K562 (cell line): ENCODE measurements at regions not wholly inside any gene's neighbourhood (a gene's known extent, or its start where the extent isn't known, plus 50 kb on each side); places are given as distances from the start of the nearest gene placed in this dataset.
A peak's percentile ranks its signal among the peaks of the same experiment; 100 is the strongest.

Experiments
- ATAC-seq: fragments of 200-7000 bp; cut with Tn5 transposase; 3 replicates; pipeline ENCODE4 v1.9.1; 2020; ENCODE audit warnings: moderate library complexity
- BruUV-seq: library from RNA; stranded (reverse); fragments of 400-500 nt; replicated peaks from 2 replicates; lab custom pipeline; 2021; lab: Mats Ljungman, UMichigan
- CTCF ChIA-PET: fragments of 300-600 bp; formaldehyde crosslinking; extraction: SDS; loops from one replicate; lab custom pipeline; 2021; ENCODE audit warnings: low intra/inter-chr PET ratio; lab: Yijun Ruan, JAX
- POLR2A ChIA-PET: fragments of 300-600, 350-650 bp; sonication (Branson Sonifier 250); formaldehyde crosslinking; extraction: SDS; loops from one replicate; lab custom pipeline; 2021; ENCODE audit warnings: antibody characterized with exemption, inconsistent platforms; lab: Yijun Ruan, JAX
- DNase-seq, 4 experiments: peaks; one replicate each; pipeline versions ENCODE4 v3.0.0 to v3.0.0-alpha.2; 2011 to 2018; ENCODE audit warnings: low spot score in 3 of 4, mixed read lengths in 3 of 4; ENCODE audit errors: extremely low read depth in 1 of 4
- FAIRE-seq: peaks from 2 replicates; lab custom pipeline; 2011; peaks lifted over from hg19 to GRCh38; lab: Jason Lieb, UNC
- H2AFZ ChIP-seq: 2 replicates; pipeline ENCODE4 v1.6.0; 2011; ENCODE audit warnings: low read depth, low read length, control low read depth, inconsistent platforms
- H3K27ac ChIP-seq: fragments of 200-600 bp; 3 replicates; pipeline ENCODE4 v1.8.0; 2011; ENCODE audit warnings: low read depth, mild to moderate bottlenecking, control low read depth, inconsistent platforms, low read length, moderate library complexity, mixed read lengths; ENCODE audit errors: extremely low read depth
- H3K27me3 ChIP-seq, 2 experiments: fragments of 300-600 bp in 1 of 2; 2 replicates in 1 of 2; 3 replicates in 1 of 2; pipeline versions ENCODE4 v1.6.0 to v1.8.0; 2011; ENCODE audit warnings: inconsistent platforms in 2 of 2, low read length in 2 of 2, mild to moderate bottlenecking in 1 of 2, mixed read lengths in 1 of 2, moderate library complexity in 1 of 2; ENCODE audit not compliant: control insufficient read depth in 2 of 2, insufficient read depth in 2 of 2
- H3K36me3 ChIP-seq: fragments of 300-600 bp; 3 replicates; pipeline ENCODE4 v1.8.0; 2011; ENCODE audit warnings: mild to moderate bottlenecking, low read length, inconsistent platforms; ENCODE audit not compliant: control insufficient read depth, insufficient read depth
- H3K4me1 ChIP-seq, 2 experiments: fragments of 200-600 bp in 1 of 2; replicated peaks in 1 of 2; 2 replicates in 1 of 2; 3 replicates in 1 of 2; pipeline versions ENCODE4 v1.5.1 to v1.8.0; 2011; ENCODE audit warnings: inconsistent platforms in 2 of 2, low read length in 2 of 2, mild to moderate bottlenecking in 1 of 2, mixed read lengths in 1 of 2, moderate library complexity in 1 of 2; ENCODE audit not compliant: control insufficient read depth in 2 of 2, insufficient read depth in 2 of 2
- H3K4me2 ChIP-seq: 2 replicates; pipeline ENCODE4 v1.6.1; 2011; ENCODE audit warnings: low read length, control low read depth, inconsistent platforms, mixed read lengths; ENCODE audit not compliant: insufficient read depth
- H3K4me3 ChIP-seq: fragments of 200-600 bp; sonication (generic), shearing (Covaris generic); 2 replicates; pipeline ENCODE4 v1.5.1; 2016; ENCODE audit warnings: control low read depth, inconsistent platforms
- H3K79me2 ChIP-seq: fragments of 200-600 bp; 3 replicates; pipeline ENCODE4 v1.8.0; 2011; ENCODE audit warnings: low read length, inconsistent platforms; ENCODE audit not compliant: control insufficient read depth, insufficient read depth
- H3K9ac ChIP-seq, 2 experiments: 2 replicates each; pipeline versions ENCODE4 v1.6.0 to v1.6.1; 2011; ENCODE audit warnings: low read depth in 2 of 2, low read length in 2 of 2, control low read depth in 1 of 2, inconsistent platforms in 1 of 2, mild to moderate bottlenecking in 1 of 2, mixed read lengths in 1 of 2; ENCODE audit not compliant: insufficient read depth in 1 of 2
- H3K9me1 ChIP-seq: one replicate; pipeline ENCODE4 v1.6.0; 2011; ENCODE audit warnings: inconsistent platforms, mild to moderate bottlenecking, low read length, moderate library complexity; ENCODE audit not compliant: control insufficient read depth, insufficient read depth
- H3K9me3 ChIP-seq: replicated peaks from 2 replicates; pipeline ENCODE4 v1.5.1; 2011; ENCODE audit warnings: low read depth, low read length, inconsistent platforms; ENCODE audit not compliant: control insufficient read depth, insufficient read depth
- H4K20me1 ChIP-seq: replicated peaks from 2 replicates; pipeline ENCODE4 v1.6.1; 2011; ENCODE audit warnings: low read length, inconsistent platforms, mixed read lengths; ENCODE audit not compliant: control insufficient read depth, insufficient read depth
- BHLHE40 ChIP-seq: IDR thresholded peaks from 2 replicates; pipeline ENCODE4 v1.6.1; 2011; ENCODE audit warnings: low read length, improper control_type of control experiment
- ETV5 ChIP-seq: sonication (generic); formaldehyde crosslinking; IDR thresholded peaks from 2 replicates; pipeline ENCODE4 v1.4.0; 2020; ENCODE audit warnings: low read depth, mild to moderate bottlenecking, missing genetic modification reagents
- NR2F6 ChIP-seq: fragments of 450-650 bp; formaldehyde crosslinking; IDR thresholded peaks from 2 replicates; pipeline ENCODE4 v1.4.0; 2020; ENCODE audit warnings: mild to moderate bottlenecking
- PHF20 ChIP-seq: fragments of 450-650 bp; IDR thresholded peaks from 2 replicates; pipeline ENCODE4 v1.6.1; 2018; ENCODE audit not compliant: partially characterized antibody
- RAD21 ChIP-seq, 2 experiments: fragments of 250-450 bp in 1 of 2; fragments of 450-650 bp in 1 of 2; sonication (Bioruptor Pico) in 1 of 2; formaldehyde crosslinking in 1 of 2; IDR thresholded peaks in 1 of 2; conservative IDR thresholded peaks in 1 of 2; 2 replicates each; pipeline versions ENCODE4 v1.4.0 to v1.8.0; 2020 to 2022; ENCODE audit warnings: mild to moderate bottlenecking in 2 of 2, moderate library complexity in 1 of 2
- XRCC3 ChIP-seq: fragments of 450-650 bp; IDR thresholded peaks from 2 replicates; pipeline ENCODE4 v1.6.1; 2017; ENCODE audit warnings: mild to moderate bottlenecking, moderate library complexity
- WGBS: fragments of 100-300 bp; shearing (Covaris generic); methylation state at CpG from one replicate; pipeline ENCODE4 v1.1.6; 2016; ENCODE audit warnings: low coverage, mixed read lengths; ENCODE audit not compliant: insufficient coverage; ENCODE audit errors: missing lambda C conversion rate; 5-methylcytosine and 5-hydroxymethylcytosine counted together
- in situ Hi-C: fragments of 300-500 bp; cut with MboI; formaldehyde crosslinking; loops from 4 replicates; pipeline ENCODE4 v1.15.0; 2018; ENCODE audit warnings: inconsistent platforms, mixed read lengths
- intact Hi-C: fragments of 100-400 bp; cut with micrococcal nuclease; formaldehyde crosslinking; loops from 2 replicates; pipeline ENCODE4 v1.14.2; 2022
- TF ChIP-seq, protein P1 (sequence below): fragments of 250-450 bp; sonication (Bioruptor Pico); IDR thresholded peaks from 2 replicates; pipeline ENCODE4 v1.5.0; 2021; ENCODE audit warnings: mild to moderate bottlenecking, moderate library complexity

DNA sequence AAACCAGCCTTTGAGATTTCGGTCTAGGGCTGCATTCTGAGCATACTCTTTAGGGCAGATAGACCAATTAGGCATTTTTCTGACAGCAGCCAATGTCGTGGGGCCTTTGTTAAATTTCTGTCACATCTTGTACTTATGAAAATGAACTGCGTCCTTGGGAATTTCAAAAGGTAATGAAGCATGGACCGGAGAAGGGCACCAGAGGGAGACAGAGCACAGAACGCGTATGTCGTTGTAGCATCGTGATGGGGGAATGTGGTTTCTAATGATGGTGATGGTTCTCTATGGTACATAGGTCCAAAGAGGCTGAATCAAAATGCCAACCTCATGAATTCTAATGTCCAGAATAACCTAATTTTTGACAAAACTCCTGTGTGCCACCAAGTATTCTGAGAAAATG lies 483.9 kb upstream of the CRIM1 start:
- H3K4me2 ChIP-seq = no peak overlapping the region
- in situ Hi-C loops (no loop called here), intact Hi-C loops (no loop called here)
- no peak overlapping the region for H3K9ac ChIP-seq
- DNase-seq (no peak), ATAC-seq (no peak), FAIRE-seq (no peak)
- BruUV-seq = no TSS peak
- H3K4me3 ChIP-seq = no peak overlapping the region
- WGBS = 0% methylated on average over 8 of the region's 8 CpGs
- POLR2A ChIA-PET = no interaction called here
- no peaks in the 10 kb centered on the region for H3K36me3 ChIP-seq
- no peak overlapping the region for H2AFZ ChIP-seq
- H3K9me3 ChIP-seq = no peaks in the 10 kb centered on the region
- H3K4me1 ChIP-seq = no peaks in the 10 kb centered on the region
- H3K27ac ChIP-seq = no peak overlapping the region
- H3K27me3 ChIP-seq = no peaks in the 10 kb centered on the region
- CTCF ChIA-PET = no interaction called here
- H3K9me1 ChIP-seq = no peaks in the 10 kb centered on the region
- H3K79me2 ChIP-seq = no peaks in the 10 kb centered on the region
- no peaks in the 10 kb centered on the region for H4K20me1 ChIP-seq
- 0 out of 4 replicates have a peak, but pooled peaks of 1 of the 2 experiments have one; percentile 3 for TF ChIP-seq RAD21 (CRISPR knock-in tag; conservative IDR thresholded peaks at IDR 0.05 in 1 of 2, IDR thresholded peaks at IDR 0.05 in 1 of 2)
- no peak for TF ChIP-seq NR2F6 (CRISPR knock-in tag)
- TF ChIP-seq XRCC3 = no peak
- TF ChIP-seq, all 486 proteins: peak for 1

DNA sequence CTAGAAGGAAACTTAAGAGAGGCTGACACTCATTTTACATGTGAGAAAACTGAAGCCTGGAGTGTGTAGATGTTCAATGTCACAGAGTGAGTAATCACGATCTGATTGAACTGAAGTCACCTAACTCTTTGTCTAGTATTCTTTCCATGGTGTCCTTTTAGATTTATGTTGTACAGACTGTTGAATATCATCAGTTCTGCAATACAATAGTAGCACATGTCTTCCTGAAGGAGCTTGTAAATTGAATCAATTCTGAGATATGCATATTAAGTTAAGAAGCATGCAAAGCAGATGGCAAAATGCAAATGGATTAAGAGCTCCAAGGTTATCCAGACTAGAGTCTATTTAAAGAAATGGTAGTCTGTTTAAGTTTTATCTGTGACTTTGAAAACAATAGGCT lies 484.9 kb upstream of the CRIM1 start:
- Histone ChIP-seq H3K4me3 (no peak overlapping the region), H3K4me1 (no peaks in the 10 kb centered on the region), H3K27ac (no peak overlapping the region), H3K79me2 (no peaks in the 10 kb centered on the region), H3K27me3 (no peaks in the 10 kb centered on the region), H2AFZ (no peak overlapping the region), H3K9ac (no peak overlapping the region), H4K20me1 (no peaks in the 10 kb centered on the region), H3K4me2 (no peak overlapping the region)
- ATAC-seq = no peak
- CTCF ChIA-PET = no interaction called here
- BruUV-seq = no TSS peak
- intact Hi-C loops (no loop called here), in situ Hi-C loops (no loop called here)
- 0% methylated on average over 1 of the region's 1 CpG for WGBS
- FAIRE-seq = no peak
- no peak for TF ChIP-seq BHLHE40
- TF ChIP-seq ETV5 = no peak
- TF ChIP-seq, protein P1, sequence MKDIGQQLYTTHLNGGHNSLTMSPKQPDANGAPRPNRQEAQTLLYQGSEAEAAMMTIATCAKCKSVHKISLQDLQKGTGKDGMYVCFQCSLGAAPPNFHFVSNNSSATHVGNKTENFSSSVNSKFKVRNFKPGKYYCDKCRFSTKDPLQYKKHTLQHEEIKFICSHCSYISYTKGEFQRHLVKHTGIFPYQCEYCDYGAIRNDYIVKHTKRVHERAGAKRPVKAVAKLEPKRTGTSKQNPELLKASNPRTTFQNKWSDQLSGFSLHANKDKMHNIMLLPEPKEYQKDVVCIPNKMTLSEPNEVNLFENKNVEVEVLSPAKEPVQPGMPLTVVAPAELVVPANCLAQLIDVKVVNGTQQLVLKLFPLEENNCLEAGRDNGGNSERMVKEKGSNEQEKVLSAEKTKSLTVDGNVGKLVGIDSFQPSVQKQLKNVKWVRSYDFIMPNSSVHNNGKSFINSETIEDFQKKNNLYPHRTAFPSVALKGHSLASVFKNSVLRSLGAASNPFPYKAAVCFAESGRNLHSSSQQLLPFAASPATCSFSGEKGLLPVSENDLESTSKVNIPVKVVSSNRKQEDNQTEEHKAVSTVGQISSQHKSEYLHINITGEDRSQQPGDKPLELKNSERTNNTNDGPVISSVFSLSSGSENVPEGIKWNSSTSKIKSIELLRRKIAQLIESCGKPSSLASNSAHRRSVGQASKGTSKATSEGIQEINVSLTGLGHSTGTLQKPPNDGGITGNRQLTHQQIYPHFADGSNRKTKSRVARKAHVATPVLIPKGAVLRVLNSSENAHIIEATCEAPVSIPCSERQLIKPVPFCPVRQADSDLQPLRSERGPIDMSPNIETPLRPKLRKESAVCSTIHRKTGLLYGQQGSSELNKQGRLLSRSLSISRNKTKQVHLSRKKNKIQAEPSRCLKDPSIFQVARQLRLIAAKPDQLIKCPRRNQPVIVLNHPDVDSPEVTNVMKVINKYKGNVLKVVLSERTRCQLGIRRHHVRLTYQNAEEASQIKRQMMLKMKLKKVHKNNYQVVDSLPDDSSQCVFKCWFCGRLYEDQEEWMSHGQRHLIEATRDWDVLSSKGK (CRISPR knock-in tag) = no peak
- no peak for TF ChIP-seq PHF20
- TF ChIP-seq, all 486 proteins: peak for 0
- Histone ChIP-seq H3K9me3 (no peaks in the 10 kb centered on the region), H3K9me1 (no peaks in the 10 kb centered on the region), H3K36me3 (no peaks in the 10 kb centered on the region)
- POLR2A ChIA-PET = no interaction called here
- DNase-seq = no peak
